ENCODE measurements at regions not wholly inside any gene's neighbourhood (a gene's known extent, or its start where the extent isn't known, plus 50 kb on each side); places are given as distances from the start of the nearest gene placed in this dataset.

GRCh38 chr3:193825617-193826016 lies 232.6 kb downstream of the OPA1 start:
- Histone ChIP-seq H3K4me3 (ENCODE audit: insufficient read depth, low read depth, low read length) (no peak overlapping the region), H3K27ac (ENCODE audit: insufficient read depth, low read depth, low read length, poor library complexity, severe bottlenecking) (peak overlapping the region; percentile 66), H3K9me3 (ENCODE audit: control insufficient read depth, low read length) (no peaks in the 10 kb centered on the region), H3K4me1 (ENCODE audit: control insufficient read depth, insufficient read depth, low read length) (peaks cover 30% of the 10 kb centered on the region), H3K36me3 (ENCODE audit: control insufficient read depth, insufficient read depth, low read length) (no peaks in the 10 kb centered on the region), H3K27me3 (ENCODE audit: control insufficient read depth, insufficient read depth, low read length, poor library complexity, severe bottlenecking) (no peaks in the 10 kb centered on the region)
- WGBS, 2 experiments = 90 to 91% methylated on average over 6 of the region's 6 CpGs

- Histone ChIP-seq H3K4me3 (ENCODE audit: insufficient read depth, low read depth, low read length) (no peak overlapping the region), H3K4me1 (ENCODE audit: control insufficient read depth, insufficient read depth, low read length) (peaks cover 33% of the 10 kb centered on the region), H3K36me3 (ENCODE audit: control insufficient read depth, insufficient read depth, low read length) (no peaks in the 10 kb centered on the region), H3K27me3 (ENCODE audit: control insufficient read depth, insufficient read depth, low read length, poor library complexity, severe bottlenecking) (no peaks in the 10 kb centered on the region), H3K27ac (ENCODE audit: insufficient read depth, low read depth, low read length, poor library complexity, severe bottlenecking) (peak overlapping the region; percentile 66), H3K9me3 (ENCODE audit: control insufficient read depth, low read length) (no peaks in the 10 kb centered on the region)
- 82 to 83% methylated on average over 12 of the region's 12 CpGs for WGBS, 2 experiments
Measured at GRCh38 chr3:193826159-193826795, 233.3 kb downstream of the OPA1 start.

DNA sequence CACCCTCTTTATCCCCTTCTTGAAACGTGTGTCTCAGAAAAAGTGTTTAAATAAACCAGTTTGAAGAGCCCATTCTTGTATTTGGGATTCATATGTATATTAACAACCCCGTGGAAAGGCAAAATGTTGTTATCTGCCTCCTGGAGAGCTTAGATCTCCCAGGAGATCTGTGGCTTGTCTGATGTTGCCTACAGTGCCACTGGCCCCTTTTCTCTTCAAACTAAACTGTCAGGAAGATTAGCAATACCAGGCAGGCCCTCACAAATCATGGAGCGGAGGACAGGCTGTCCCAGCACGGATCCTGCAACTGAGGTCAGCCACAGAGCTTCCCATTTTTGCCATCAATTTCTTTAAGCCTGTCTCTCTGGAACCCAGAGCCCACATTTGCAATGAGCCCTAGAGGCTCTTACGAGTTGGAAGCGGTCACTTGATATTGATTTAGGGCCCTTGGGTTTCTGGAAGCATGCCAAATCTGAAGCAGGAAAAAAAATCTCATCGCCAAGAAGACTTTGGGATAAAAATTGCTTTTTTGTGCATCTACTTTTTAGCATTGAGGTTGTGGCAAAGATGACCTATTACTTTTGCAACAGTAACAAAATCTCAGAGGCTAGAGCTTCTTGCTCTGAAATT lies 234.1 kb downstream of the OPA1 start:
- Histone ChIP-seq H3K9me3 (ENCODE audit: control insufficient read depth, low read length) (no peaks in the 10 kb centered on the region), H3K4me3 (ENCODE audit: insufficient read depth, low read depth, low read length) (no peak overlapping the region), H3K36me3 (ENCODE audit: control insufficient read depth, insufficient read depth, low read length) (no peaks in the 10 kb centered on the region), H3K27me3 (ENCODE audit: control insufficient read depth, insufficient read depth, low read length, poor library complexity, severe bottlenecking) (no peaks in the 10 kb centered on the region), H3K27ac (ENCODE audit: insufficient read depth, low read depth, low read length, poor library complexity, severe bottlenecking) (no peak overlapping the region), H3K4me1 (ENCODE audit: control insufficient read depth, insufficient read depth, low read length) (peaks cover 33% of the 10 kb centered on the region)
- 57 to 68% methylated on average over 6 to 7 of the region's 7 CpGs for WGBS, 2 experiments

- Histone ChIP-seq H3K36me3 (ENCODE audit: control insufficient read depth, insufficient read depth, low read length) (no peaks in the 10 kb centered on the region), H3K4me1 (ENCODE audit: control insufficient read depth, insufficient read depth, low read length) (peaks cover 33% of the 10 kb centered on the region), H3K27ac (ENCODE audit: insufficient read depth, low read depth, low read length, poor library complexity, severe bottlenecking) (no peak overlapping the region), H3K4me3 (ENCODE audit: insufficient read depth, low read depth, low read length) (no peak overlapping the region), H3K27me3 (ENCODE audit: control insufficient read depth, insufficient read depth, low read length, poor library complexity, severe bottlenecking) (no peaks in the 10 kb centered on the region), H3K9me3 (ENCODE audit: control insufficient read depth, low read length) (no peaks in the 10 kb centered on the region)
- WGBS, 2 experiments = 87 to 92% methylated on average over 2 of the region's 2 CpGs
Measured at GRCh38 chr3:193827871-193828270, 234.9 kb downstream of the OPA1 start.

DNA sequence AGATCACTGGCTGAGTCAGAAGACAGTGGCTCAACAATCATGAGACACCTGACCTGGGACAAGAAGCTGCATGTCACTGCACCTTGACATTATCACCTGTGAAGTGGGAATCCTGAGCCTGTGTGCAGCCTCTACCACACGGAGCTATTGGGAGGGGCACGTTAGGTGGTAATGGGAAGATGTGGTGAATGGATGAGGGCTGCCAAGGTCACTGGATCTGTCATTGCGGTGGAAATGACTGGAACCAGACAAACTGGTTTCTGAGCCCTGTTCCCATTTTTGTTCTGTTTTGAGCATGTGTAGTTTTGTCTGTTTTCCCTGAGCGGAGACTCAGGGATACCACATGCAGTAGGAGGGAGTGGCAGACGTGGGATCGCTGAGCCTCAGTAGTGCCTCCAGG lies 235.5 kb downstream of the OPA1 start:
- no peak overlapping the region for H3K27ac ChIP-seq (ENCODE audit: insufficient read depth, low read depth, low read length, poor library complexity, severe bottlenecking)
- no peak overlapping the region for H3K4me3 ChIP-seq (ENCODE audit: insufficient read depth, low read depth, low read length)
- H3K4me1 ChIP-seq (ENCODE audit: control insufficient read depth, insufficient read depth, low read length) = peaks cover 33% of the 10 kb centered on the region
- 93% methylated on average over 6 of the region's 6 CpGs for WGBS, 2 experiments
- no peaks in the 10 kb centered on the region for H3K27me3 ChIP-seq (ENCODE audit: control insufficient read depth, insufficient read depth, low read length, poor library complexity, severe bottlenecking)
- no peaks in the 10 kb centered on the region for H3K36me3 ChIP-seq (ENCODE audit: control insufficient read depth, insufficient read depth, low read length)
- H3K9me3 ChIP-seq (ENCODE audit: control insufficient read depth, low read length) = no peaks in the 10 kb centered on the region

DNA sequence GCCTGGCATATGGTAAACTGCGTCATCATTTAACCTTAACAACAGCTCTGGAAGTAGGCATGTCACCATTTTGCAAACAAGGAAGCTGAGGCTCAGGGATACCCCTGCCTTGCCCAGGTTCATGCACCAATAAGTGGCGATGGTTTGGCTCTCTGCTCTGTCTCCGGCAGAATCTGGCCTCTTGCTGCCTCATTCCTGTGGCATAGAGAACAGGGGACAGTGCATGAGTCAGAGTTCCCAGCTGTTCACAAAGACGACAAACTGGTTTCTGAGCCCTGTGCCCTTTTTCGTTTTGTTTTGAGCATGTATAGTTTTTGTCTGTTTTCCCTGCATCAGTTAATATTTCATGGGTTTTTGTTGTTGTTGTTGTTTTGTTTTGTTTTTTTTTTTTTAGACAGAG lies 236.8 kb downstream of the OPA1 start:
- Histone ChIP-seq H3K36me3 (ENCODE audit: control insufficient read depth, insufficient read depth, low read length) (no peaks in the 10 kb centered on the region), H3K4me3 (ENCODE audit: insufficient read depth, low read depth, low read length) (no peak overlapping the region), H3K27me3 (ENCODE audit: control insufficient read depth, insufficient read depth, low read length, poor library complexity, severe bottlenecking) (no peaks in the 10 kb centered on the region), H3K4me1 (ENCODE audit: control insufficient read depth, insufficient read depth, low read length) (peaks cover 33% of the 10 kb centered on the region), H3K9me3 (ENCODE audit: control insufficient read depth, low read length) (no peaks in the 10 kb centered on the region), H3K27ac (ENCODE audit: insufficient read depth, low read depth, low read length, poor library complexity, severe bottlenecking) (no peak overlapping the region)
- 88 to 94% methylated on average over 5 of the region's 5 CpGs for WGBS, 2 experiments

DNA sequence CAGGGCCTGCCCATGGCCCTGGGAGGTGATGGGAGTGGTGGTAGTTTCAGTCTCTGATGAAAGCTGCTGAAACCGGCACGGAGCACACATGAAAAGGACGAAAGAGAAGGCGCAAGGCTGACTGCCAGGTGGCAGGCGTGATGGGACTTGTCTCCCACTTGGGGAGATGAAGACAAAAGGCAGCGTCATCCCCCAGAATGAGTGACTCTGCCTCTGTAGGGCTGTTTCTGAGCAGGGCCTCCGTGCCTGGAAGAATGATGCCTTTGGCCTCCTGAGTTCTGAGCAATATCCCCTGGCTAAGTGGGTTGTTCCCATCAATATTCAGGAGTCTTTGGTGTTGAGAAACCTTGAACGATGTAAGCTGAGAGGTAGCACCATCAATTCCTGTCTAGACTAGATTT lies 237.8 kb downstream of the OPA1 start:
- H3K9me3 ChIP-seq (ENCODE audit: control insufficient read depth, low read length) = no peaks in the 10 kb centered on the region
- H3K4me3 ChIP-seq (ENCODE audit: insufficient read depth, low read depth, low read length) = no peak overlapping the region
- no peaks in the 10 kb centered on the region for H3K36me3 ChIP-seq (ENCODE audit: control insufficient read depth, insufficient read depth, low read length)
- no peak overlapping the region for H3K27ac ChIP-seq (ENCODE audit: insufficient read depth, low read depth, low read length, poor library complexity, severe bottlenecking)
- H3K4me1 ChIP-seq (ENCODE audit: control insufficient read depth, insufficient read depth, low read length) = peaks cover 27% of the 10 kb centered on the region
- no peaks in the 10 kb centered on the region for H3K27me3 ChIP-seq (ENCODE audit: control insufficient read depth, insufficient read depth, low read length, poor library complexity, severe bottlenecking)
- WGBS, 2 experiments = 90 to 94% methylated on average over 8 of the region's 8 CpGs

GRCh38 chr3:193831495-193832455 lies 238.8 kb downstream of the OPA1 start:
- H3K4me3 ChIP-seq (ENCODE audit: insufficient read depth, low read depth, low read length) = no peak overlapping the region
- 96 to 97% methylated on average over 24 of the region's 24 CpGs for WGBS, 2 experiments
- H3K9me3 ChIP-seq (ENCODE audit: control insufficient read depth, low read length) = no peaks in the 10 kb centered on the region
- H3K27ac ChIP-seq (ENCODE audit: insufficient read depth, low read depth, low read length, poor library complexity, severe bottlenecking) = no peak overlapping the region
- peaks cover 20% of the 10 kb centered on the region for H3K4me1 ChIP-seq (ENCODE audit: control insufficient read depth, insufficient read depth, low read length)
- H3K27me3 ChIP-seq (ENCODE audit: control insufficient read depth, insufficient read depth, low read length, poor library complexity, severe bottlenecking) = no peaks in the 10 kb centered on the region
- no peaks in the 10 kb centered on the region for H3K36me3 ChIP-seq (ENCODE audit: control insufficient read depth, insufficient read depth, low read length)

- H3K9me3 ChIP-seq (ENCODE audit: control insufficient read depth, low read length) = no peaks in the 10 kb centered on the region
- 96% methylated on average over 5 of the region's 5 CpGs for WGBS, 2 experiments
- peaks cover 10% of the 10 kb centered on the region for H3K4me1 ChIP-seq (ENCODE audit: control insufficient read depth, insufficient read depth, low read length)
- H3K27ac ChIP-seq (ENCODE audit: insufficient read depth, low read depth, low read length, poor library complexity, severe bottlenecking) = no peak overlapping the region
- no peaks in the 10 kb centered on the region for H3K36me3 ChIP-seq (ENCODE audit: control insufficient read depth, insufficient read depth, low read length)
- H3K4me3 ChIP-seq (ENCODE audit: insufficient read depth, low read depth, low read length) = no peak overlapping the region
- H3K27me3 ChIP-seq (ENCODE audit: control insufficient read depth, insufficient read depth, low read length, poor library complexity, severe bottlenecking) = no peaks in the 10 kb centered on the region
Measured at GRCh38 chr3:193832833-193833413, 239.9 kb downstream of the OPA1 start.

GRCh38 chr3:193833592-193833991 lies 240.6 kb downstream of the OPA1 start:
- Histone ChIP-seq H3K9me3 (ENCODE audit: control insufficient read depth, low read length) (no peaks in the 10 kb centered on the region), H3K4me1 (ENCODE audit: control insufficient read depth, insufficient read depth, low read length) (peaks cover 6% of the 10 kb centered on the region), H3K27me3 (ENCODE audit: control insufficient read depth, insufficient read depth, low read length, poor library complexity, severe bottlenecking) (no peaks in the 10 kb centered on the region), H3K27ac (ENCODE audit: insufficient read depth, low read depth, low read length, poor library complexity, severe bottlenecking) (no peak overlapping the region), H3K4me3 (ENCODE audit: insufficient read depth, low read depth, low read length) (no peak overlapping the region), H3K36me3 (ENCODE audit: control insufficient read depth, insufficient read depth, low read length) (no peaks in the 10 kb centered on the region)
- 96 to 97% methylated on average over 11 of the region's 11 CpGs for WGBS, 2 experiments
